ENCODE measurements at regions not wholly inside any gene's neighbourhood (a gene's known extent, or its start where the extent isn't known, plus 50 kb on each side); places are given as distances from the start of the nearest gene placed in this dataset.

DNA sequence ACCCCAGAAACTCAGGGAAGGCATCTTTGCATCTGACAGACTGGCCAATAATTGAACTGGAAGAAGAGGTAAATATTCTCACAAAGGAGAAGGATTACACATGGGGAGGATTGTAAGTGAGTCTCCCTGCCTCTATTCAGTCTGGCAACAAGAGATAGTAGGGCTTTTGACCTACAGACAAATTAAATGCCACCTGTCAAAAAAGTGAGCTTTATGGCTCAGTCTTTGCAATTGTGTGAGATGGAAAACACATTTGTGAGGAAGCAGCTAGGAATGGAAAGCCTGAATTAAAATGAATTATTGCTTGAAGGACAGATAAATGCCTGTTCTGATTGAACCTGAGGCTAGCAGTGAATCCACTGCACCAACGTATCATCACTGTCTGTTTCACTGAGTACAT lies 173.3 kb upstream of the GOLIM4 start:
- no peak overlapping the region for H3K4me3 ChIP-seq (replicated peaks; ENCODE audit: insufficient read depth, low read length)
- H3K27me3 ChIP-seq (ENCODE audit: insufficient read depth, poor library complexity, severe bottlenecking): no peaks in the 10 kb centered on the region
- DNase-seq (ENCODE audit: low read depth in 1 of 2, low spot score in 1 of 2): no peak
- TF ChIP-seq SPI1 (IDR thresholded peaks at IDR 0.05; ENCODE audit: borderline replicate concordance, low read depth): no peak
- TF ChIP-seq, protein P1, sequence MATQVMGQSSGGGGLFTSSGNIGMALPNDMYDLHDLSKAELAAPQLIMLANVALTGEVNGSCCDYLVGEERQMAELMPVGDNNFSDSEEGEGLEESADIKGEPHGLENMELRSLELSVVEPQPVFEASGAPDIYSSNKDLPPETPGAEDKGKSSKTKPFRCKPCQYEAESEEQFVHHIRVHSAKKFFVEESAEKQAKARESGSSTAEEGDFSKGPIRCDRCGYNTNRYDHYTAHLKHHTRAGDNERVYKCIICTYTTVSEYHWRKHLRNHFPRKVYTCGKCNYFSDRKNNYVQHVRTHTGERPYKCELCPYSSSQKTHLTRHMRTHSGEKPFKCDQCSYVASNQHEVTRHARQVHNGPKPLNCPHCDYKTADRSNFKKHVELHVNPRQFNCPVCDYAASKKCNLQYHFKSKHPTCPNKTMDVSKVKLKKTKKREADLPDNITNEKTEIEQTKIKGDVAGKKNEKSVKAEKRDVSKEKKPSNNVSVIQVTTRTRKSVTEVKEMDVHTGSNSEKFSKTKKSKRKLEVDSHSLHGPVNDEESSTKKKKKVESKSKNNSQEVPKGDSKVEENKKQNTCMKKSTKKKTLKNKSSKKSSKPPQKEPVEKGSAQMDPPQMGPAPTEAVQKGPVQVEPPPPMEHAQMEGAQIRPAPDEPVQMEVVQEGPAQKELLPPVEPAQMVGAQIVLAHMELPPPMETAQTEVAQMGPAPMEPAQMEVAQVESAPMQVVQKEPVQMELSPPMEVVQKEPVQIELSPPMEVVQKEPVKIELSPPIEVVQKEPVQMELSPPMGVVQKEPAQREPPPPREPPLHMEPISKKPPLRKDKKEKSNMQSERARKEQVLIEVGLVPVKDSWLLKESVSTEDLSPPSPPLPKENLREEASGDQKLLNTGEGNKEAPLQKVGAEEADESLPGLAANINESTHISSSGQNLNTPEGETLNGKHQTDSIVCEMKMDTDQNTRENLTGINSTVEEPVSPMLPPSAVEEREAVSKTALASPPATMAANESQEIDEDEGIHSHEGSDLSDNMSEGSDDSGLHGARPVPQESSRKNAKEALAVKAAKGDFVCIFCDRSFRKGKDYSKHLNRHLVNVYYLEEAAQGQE (IDR thresholded peaks at IDR 0.05; ENCODE audit: insufficient replicate concordance, low read depth): no peak
- TF ChIP-seq GABPA (IDR thresholded peaks at IDR 0.05; ENCODE audit: low read depth): no peak
- TF ChIP-seq, protein P2, sequence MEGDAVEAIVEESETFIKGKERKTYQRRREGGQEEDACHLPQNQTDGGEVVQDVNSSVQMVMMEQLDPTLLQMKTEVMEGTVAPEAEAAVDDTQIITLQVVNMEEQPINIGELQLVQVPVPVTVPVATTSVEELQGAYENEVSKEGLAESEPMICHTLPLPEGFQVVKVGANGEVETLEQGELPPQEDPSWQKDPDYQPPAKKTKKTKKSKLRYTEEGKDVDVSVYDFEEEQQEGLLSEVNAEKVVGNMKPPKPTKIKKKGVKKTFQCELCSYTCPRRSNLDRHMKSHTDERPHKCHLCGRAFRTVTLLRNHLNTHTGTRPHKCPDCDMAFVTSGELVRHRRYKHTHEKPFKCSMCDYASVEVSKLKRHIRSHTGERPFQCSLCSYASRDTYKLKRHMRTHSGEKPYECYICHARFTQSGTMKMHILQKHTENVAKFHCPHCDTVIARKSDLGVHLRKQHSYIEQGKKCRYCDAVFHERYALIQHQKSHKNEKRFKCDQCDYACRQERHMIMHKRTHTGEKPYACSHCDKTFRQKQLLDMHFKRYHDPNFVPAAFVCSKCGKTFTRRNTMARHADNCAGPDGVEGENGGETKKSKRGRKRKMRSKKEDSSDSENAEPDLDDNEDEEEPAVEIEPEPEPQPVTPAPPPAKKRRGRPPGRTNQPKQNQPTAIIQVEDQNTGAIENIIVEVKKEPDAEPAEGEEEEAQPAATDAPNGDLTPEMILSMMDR (IDR thresholded peaks at IDR 0.05; ENCODE audit: insufficient read depth, low read length): no peak
- TF ChIP-seq POLR2AphosphoS5 (IDR thresholded peaks at IDR 0.05; ENCODE audit: low read depth): no peak
- no peak overlapping the region for H3K27ac ChIP-seq (replicated peaks)

DNA sequence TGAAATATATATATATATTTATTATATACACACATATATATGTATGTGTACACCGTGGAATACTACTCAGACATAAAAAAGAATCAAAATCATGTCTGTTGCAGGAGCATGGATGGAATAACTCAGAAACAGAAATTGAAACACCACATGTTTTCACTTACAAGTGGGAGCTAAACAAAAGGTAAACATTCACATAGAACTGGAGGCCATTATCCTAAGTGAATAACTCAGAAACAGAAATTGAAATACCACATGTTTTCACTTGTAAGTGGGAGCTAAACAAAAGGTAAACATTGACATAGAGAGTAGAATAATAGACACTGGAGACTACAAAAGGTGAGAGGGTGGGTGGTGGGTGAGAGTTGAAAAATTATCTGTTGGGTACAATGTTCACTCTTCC lies 171.5 kb upstream of the GOLIM4 start:
- no peak overlapping the region for H3K27ac ChIP-seq (replicated peaks)
- TF ChIP-seq SPI1 (IDR thresholded peaks at IDR 0.05; ENCODE audit: borderline replicate concordance, low read depth): no peak
- TF ChIP-seq, protein P2 (IDR thresholded peaks at IDR 0.05; ENCODE audit: insufficient read depth, low read length): no peak
- H3K4me3 ChIP-seq (replicated peaks; ENCODE audit: insufficient read depth, low read length): no peak overlapping the region
- no peaks in the 10 kb centered on the region for H3K27me3 ChIP-seq (ENCODE audit: insufficient read depth, poor library complexity, severe bottlenecking)
- no peak for DNase-seq (ENCODE audit: low read depth in 1 of 2, low spot score in 1 of 2)

DNA sequence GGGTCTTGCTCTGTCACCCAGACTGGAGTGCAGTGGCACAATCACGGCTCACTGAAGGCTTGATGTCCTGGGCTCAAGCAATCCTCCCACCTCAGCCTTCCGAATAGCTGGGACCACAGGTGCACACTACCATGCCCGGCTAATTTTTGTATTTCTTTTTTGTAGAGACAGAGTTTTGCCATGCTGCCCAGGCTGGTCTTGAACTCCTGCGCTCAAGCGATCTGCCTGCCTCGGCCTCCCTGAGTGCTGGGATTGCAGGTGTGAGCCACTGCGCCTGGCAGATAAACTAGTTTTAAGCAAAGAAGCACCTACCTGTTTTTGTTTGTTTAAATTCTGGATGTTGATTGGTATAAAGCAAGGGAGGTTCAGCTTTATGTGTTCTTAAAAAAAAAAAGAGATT lies 170.6 kb upstream of the GOLIM4 start:
- H3K27me3 ChIP-seq (ENCODE audit: insufficient read depth, poor library complexity, severe bottlenecking): no peaks in the 10 kb centered on the region
- no peak for DNase-seq (ENCODE audit: low read depth in 1 of 2, low spot score in 1 of 2)
- no peak overlapping the region for H3K4me3 ChIP-seq (replicated peaks; ENCODE audit: insufficient read depth, low read length)
- no peak overlapping the region for H3K27ac ChIP-seq (replicated peaks)
- TF ChIP-seq, protein P1 (IDR thresholded peaks at IDR 0.05; ENCODE audit: insufficient replicate concordance, low read depth): no peak
- TF ChIP-seq, protein P2 (IDR thresholded peaks at IDR 0.05; ENCODE audit: insufficient read depth, low read length): no peak
- TF ChIP-seq POLR2AphosphoS5 (IDR thresholded peaks at IDR 0.05; ENCODE audit: low read depth): no peak
- TF ChIP-seq GABPA (IDR thresholded peaks at IDR 0.05; ENCODE audit: low read depth): no peak
- no peak for TF ChIP-seq SPI1 (IDR thresholded peaks at IDR 0.05; ENCODE audit: borderline replicate concordance, low read depth)

- no peak for TF ChIP-seq POLR2AphosphoS5 (IDR thresholded peaks at IDR 0.05; ENCODE audit: low read depth)
- TF ChIP-seq, protein P2 (IDR thresholded peaks at IDR 0.05; ENCODE audit: insufficient read depth, low read length): no peak
- TF ChIP-seq GABPA (IDR thresholded peaks at IDR 0.05; ENCODE audit: low read depth): no peak
- TF ChIP-seq, protein P1 (IDR thresholded peaks at IDR 0.05; ENCODE audit: insufficient replicate concordance, low read depth): no peak
- TF ChIP-seq SPI1 (IDR thresholded peaks at IDR 0.05; ENCODE audit: borderline replicate concordance, low read depth): no peak
- DNase-seq (ENCODE audit: low read depth in 1 of 2, low spot score in 1 of 2): no peak
- Histone ChIP-seq H3K4me3 (replicated peaks; ENCODE audit: insufficient read depth, low read length) (no peak overlapping the region), H3K27me3 (ENCODE audit: insufficient read depth, poor library complexity, severe bottlenecking) (peaks cover 2% of the 10 kb centered on the region), H3K27ac (replicated peaks) (no peak overlapping the region)
These were observed 167.2 kb upstream of the GOLIM4 start for GRCh38 chr3:168262887-168263286.

Measured in HL-60 (cell line).